ENCODE measurements at regions not wholly inside any gene's neighbourhood (a gene's known extent, or its start where the extent isn't known, plus 50 kb on each side); places are given as distances from the start of the nearest gene placed in this dataset.

DNA sequence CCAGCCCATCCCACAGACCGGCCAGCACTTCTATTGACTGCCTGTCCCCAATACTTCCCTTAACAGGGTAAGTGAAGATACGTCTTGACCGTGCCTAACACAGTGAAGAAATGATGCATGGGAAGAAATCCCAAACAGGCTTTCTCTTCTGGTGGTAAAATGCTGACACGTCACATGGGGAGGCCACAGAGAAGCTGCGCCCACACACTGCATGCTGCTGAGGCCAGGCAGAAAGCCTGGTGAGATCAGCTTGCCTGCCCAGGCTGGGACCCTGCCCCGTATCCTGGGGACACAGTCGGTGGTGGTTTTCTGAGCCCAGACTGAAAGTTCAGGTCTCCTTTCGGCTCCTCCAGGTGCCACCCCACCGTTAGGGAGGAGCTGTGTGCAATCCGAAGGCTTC is 356.3 kb upstream of the MGMT start:
- TF ChIP-seq CTCF (IDR thresholded peaks at IDR 0.05 in 2 of 3, conservative IDR thresholded peaks at IDR 0.05 in 1 of 3; ENCODE audit: borderline replicate concordance in 1 of 3, insufficient read depth in 1 of 3, low read depth in 2 of 3, low read length in 2 of 3) (no peak), SP1 (IDR thresholded peaks at IDR 0.05; ENCODE audit: low read depth) (no peak), POLR2A (IDR thresholded peaks at IDR 0.05; ENCODE audit: borderline replicate concordance, extremely low read depth, insufficient read depth, insufficient read length) (no peak), POLR2AphosphoS5 (IDR thresholded peaks at IDR 0.05; ENCODE audit: low read depth, low read length) (no peak), EZH2 (IDR thresholded peaks at IDR 0.05) (no peak)
